DND-41 (cell line): ENCODE measurements at regions not wholly inside any gene's neighbourhood (a gene's known extent, or its start where the extent isn't known, plus 50 kb on each side); places are given as distances from the start of the nearest gene placed in this dataset.

Experiments
- ATAC-seq: fragments of 200-7000 bp; cut with Tn5 transposase; 3 replicates; pipeline ENCODE4 v1.9.1; 2021; ENCODE audit warnings: low read depth; ENCODE audit not compliant: insufficient read depth
- DNase-seq: peaks from one replicate; pipeline ENCODE4 v3.0.0-alpha.2; 2020
- H2AFZ ChIP-seq: 2 replicates; pipeline ENCODE4 v1.6.0; 2012; ENCODE audit warnings: low read depth, low read length
- H3K27ac ChIP-seq: 2 replicates; pipeline ENCODE4 v1.5.1; 2012; ENCODE audit warnings: low read length, inconsistent platforms
- H3K27me3 ChIP-seq: fragments of 200-600 bp; sonication (generic); 2 replicates; pipeline ENCODE4 v1.6.0; 2012; ENCODE audit warnings: low read length, mild to moderate bottlenecking, inconsistent platforms; ENCODE audit not compliant: insufficient read depth, poor library complexity
- H3K36me3 ChIP-seq: 2 replicates; pipeline ENCODE4 v1.5.1; 2012; ENCODE audit warnings: low read length, inconsistent platforms; ENCODE audit not compliant: insufficient read depth
- H3K4me1 ChIP-seq: 2 replicates; pipeline ENCODE4 v1.5.1; 2012; ENCODE audit warnings: mild to moderate bottlenecking, low read length; ENCODE audit not compliant: insufficient read depth
- H3K4me2 ChIP-seq: 2 replicates; pipeline ENCODE4 v1.6.0; 2012; ENCODE audit warnings: mild to moderate bottlenecking, moderate library complexity, low read length, inconsistent platforms; ENCODE audit not compliant: insufficient read depth
- H3K4me3 ChIP-seq, 2 experiments: fragments of 200-600 bp in 1 of 2; shearing (Covaris generic) in 1 of 2; 2 replicates each; pipeline ENCODE4 v1.5.1; 2012 to 2016; ENCODE audit warnings: inconsistent platforms in 2 of 2, low read length in 2 of 2, mild to moderate bottlenecking in 2 of 2, low read depth in 1 of 2, moderate library complexity in 1 of 2
- H3K79me2 ChIP-seq: 2 replicates; pipeline ENCODE4 v1.6.0; 2012; ENCODE audit warnings: low read length, inconsistent platforms; ENCODE audit not compliant: insufficient read depth
- H3K9ac ChIP-seq: 2 replicates; pipeline ENCODE4 v1.6.0; 2012; ENCODE audit warnings: low read depth, mild to moderate bottlenecking, inconsistent platforms, low read length, moderate library complexity
- H3K9me3 ChIP-seq: 2 replicates; pipeline ENCODE4 v1.5.1; 2012; ENCODE audit warnings: low read length, moderate library complexity, mild to moderate bottlenecking, inconsistent platforms; ENCODE audit not compliant: insufficient read depth, severe bottlenecking
- H4K20me1 ChIP-seq: 2 replicates; pipeline ENCODE4 v1.6.0; 2012; ENCODE audit warnings: low read length; ENCODE audit not compliant: insufficient read depth
- EZH2 ChIP-seq: IDR thresholded peaks from 3 replicates; pipeline ENCODE4 v1.6.1; 2012; ENCODE audit warnings: borderline replicate concordance, low read depth, mild to moderate bottlenecking, moderate library complexity, low read length, inconsistent platforms; ENCODE audit not compliant: severe bottlenecking
- TF ChIP-seq, protein P1 (sequence below): IDR thresholded peaks from 2 replicates; pipeline ENCODE4 v1.5.1; 2012; ENCODE audit warnings: borderline replicate concordance, low read length, moderate library complexity, mild to moderate bottlenecking; ENCODE audit not compliant: poor library complexity, severe bottlenecking; ENCODE audit errors: extremely low read depth

DNA sequence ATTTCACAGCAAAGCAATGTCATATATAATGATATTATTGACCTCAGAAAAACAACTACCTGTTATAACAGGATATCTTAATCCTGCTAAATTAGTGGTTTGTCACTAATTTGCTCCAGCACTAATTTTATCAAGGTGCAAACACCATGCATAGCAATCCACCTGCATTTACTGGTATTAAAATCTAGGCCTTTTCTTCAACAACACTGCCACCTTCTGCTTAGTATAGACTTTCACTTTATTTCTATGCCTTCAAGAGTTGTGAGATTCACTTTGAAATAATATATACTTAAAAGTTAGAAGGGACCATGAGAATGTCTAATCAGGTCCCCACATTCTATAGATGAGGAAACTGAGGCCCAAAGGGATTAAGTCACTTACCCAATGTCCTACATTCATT lies 82.1 kb upstream of the IQCM start:
- no peaks in the 10 kb centered on the region for H4K20me1 ChIP-seq
- H3K36me3 ChIP-seq = no peaks in the 10 kb centered on the region
- no peaks in the 10 kb centered on the region for H3K79me2 ChIP-seq
- H2AFZ ChIP-seq = no peak overlapping the region
- no peak for TF ChIP-seq EZH2
- TF ChIP-seq, protein P1, sequence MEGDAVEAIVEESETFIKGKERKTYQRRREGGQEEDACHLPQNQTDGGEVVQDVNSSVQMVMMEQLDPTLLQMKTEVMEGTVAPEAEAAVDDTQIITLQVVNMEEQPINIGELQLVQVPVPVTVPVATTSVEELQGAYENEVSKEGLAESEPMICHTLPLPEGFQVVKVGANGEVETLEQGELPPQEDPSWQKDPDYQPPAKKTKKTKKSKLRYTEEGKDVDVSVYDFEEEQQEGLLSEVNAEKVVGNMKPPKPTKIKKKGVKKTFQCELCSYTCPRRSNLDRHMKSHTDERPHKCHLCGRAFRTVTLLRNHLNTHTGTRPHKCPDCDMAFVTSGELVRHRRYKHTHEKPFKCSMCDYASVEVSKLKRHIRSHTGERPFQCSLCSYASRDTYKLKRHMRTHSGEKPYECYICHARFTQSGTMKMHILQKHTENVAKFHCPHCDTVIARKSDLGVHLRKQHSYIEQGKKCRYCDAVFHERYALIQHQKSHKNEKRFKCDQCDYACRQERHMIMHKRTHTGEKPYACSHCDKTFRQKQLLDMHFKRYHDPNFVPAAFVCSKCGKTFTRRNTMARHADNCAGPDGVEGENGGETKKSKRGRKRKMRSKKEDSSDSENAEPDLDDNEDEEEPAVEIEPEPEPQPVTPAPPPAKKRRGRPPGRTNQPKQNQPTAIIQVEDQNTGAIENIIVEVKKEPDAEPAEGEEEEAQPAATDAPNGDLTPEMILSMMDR = peak; percentile 37
- H3K4me3 ChIP-seq = no peak overlapping the region
- H3K4me1 ChIP-seq = no peaks in the 10 kb centered on the region
- H3K9ac ChIP-seq = no peak overlapping the region
- DNase-seq (no peak), ATAC-seq (no peak)
- no peaks in the 10 kb centered on the region for H3K9me3 ChIP-seq
- no peaks in the 10 kb centered on the region for H3K27me3 ChIP-seq
- no peak overlapping the region for H3K4me2 ChIP-seq
- H3K27ac ChIP-seq = no peak overlapping the region

DNA sequence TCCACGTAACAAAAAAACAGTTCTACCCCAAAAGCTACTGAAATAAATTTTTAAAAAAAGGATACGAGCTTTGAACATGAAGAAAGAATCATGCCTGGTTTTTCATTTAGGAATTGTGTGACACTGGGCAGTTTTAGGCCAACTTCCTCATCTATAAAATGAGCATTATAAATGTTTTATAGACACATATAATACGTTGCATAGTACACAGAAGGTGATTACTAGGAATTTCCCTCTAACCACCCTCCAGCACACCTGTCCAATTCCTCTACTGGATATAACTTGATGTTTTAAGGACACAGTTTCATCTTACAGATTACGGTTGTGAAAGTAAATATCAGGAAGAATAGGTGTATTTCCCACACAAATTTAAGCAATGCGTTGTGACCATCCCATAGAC lies 85.5 kb upstream of the IQCM start:
- H3K27ac ChIP-seq = no peak overlapping the region
- H3K36me3 ChIP-seq = no peaks in the 10 kb centered on the region
- H4K20me1 ChIP-seq = no peaks in the 10 kb centered on the region
- no peaks in the 10 kb centered on the region for H3K9me3 ChIP-seq
- H3K79me2 ChIP-seq = no peaks in the 10 kb centered on the region
- no peak overlapping the region for H2AFZ ChIP-seq
- H3K27me3 ChIP-seq = no peaks in the 10 kb centered on the region
- no peak overlapping the region for H3K9ac ChIP-seq
- no peak for TF ChIP-seq EZH2
- TF ChIP-seq, protein P1 = no peak
- no peak for DNase-seq
- no peaks in the 10 kb centered on the region for H3K4me1 ChIP-seq
- no peak overlapping the region for H3K4me2 ChIP-seq
- H3K4me3 ChIP-seq = no peak overlapping the region
- no peak for ATAC-seq

DNA sequence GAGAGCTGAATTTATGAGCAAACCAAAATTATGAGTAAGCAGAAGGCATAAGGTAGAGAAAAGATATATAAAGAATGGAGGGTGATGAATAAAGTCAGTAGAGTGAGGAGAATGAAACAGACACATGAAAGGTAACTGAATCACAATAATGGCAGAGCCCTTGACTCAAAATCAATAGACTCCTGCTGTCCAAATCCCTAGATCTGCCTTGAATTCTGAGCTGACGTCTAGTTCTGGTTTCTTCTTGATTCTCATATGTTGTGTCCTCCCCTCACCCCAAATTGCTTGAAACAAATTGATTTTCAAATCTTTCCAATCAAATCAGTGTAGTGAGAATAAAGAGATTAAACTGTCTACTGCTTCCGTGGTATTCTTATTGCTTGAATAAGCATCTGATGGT lies 86.6 kb upstream of the IQCM start:
- DNase-seq (no peak), ATAC-seq (no peak)
- Histone ChIP-seq H3K27me3 (no peaks in the 10 kb centered on the region), H3K4me2 (no peak overlapping the region), H3K9me3 (no peaks in the 10 kb centered on the region), H3K36me3 (no peaks in the 10 kb centered on the region), H2AFZ (no peak overlapping the region), H3K27ac (no peak overlapping the region), H3K79me2 (no peaks in the 10 kb centered on the region), H3K4me1 (no peaks in the 10 kb centered on the region), H4K20me1 (no peaks in the 10 kb centered on the region), H3K4me3 (no peak overlapping the region), H3K9ac (no peak overlapping the region)
- no peak for TF ChIP-seq EZH2
- TF ChIP-seq, protein P1 = no peak

DNA sequence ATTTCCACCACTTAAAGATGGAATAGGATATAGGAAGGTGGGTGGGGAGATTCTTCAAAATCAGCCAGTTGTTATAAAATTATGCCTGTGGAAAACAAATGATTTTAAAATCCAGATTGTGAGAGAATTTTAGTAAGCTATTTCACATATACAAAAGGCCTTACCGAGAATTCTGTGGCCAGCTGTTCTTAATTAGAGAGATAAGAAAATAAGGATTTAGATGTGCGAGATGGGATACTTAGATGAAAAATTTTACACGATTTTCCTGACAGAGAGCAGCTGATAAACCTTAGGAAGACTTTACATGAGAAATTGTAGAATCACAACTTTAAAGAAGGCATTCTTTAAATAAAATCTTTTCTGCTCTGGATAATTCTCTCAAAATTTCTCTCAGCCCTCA lies 94.5 kb upstream of the IQCM start:
- Histone ChIP-seq H2AFZ (no peak overlapping the region), H3K36me3 (no peaks in the 10 kb centered on the region), H3K27ac (no peak overlapping the region), H3K79me2 (no peaks in the 10 kb centered on the region), H3K27me3 (no peaks in the 10 kb centered on the region), H4K20me1 (no peaks in the 10 kb centered on the region), H3K9me3 (no peaks in the 10 kb centered on the region), H3K4me3 (no peak overlapping the region), H3K9ac (no peak overlapping the region), H3K4me1 (no peaks in the 10 kb centered on the region), H3K4me2 (no peak overlapping the region)
- DNase-seq (no peak), ATAC-seq (no peak)
- TF ChIP-seq, protein P1 = no peak
